H1 (cell line): ENCODE measurements at regions not wholly inside any gene's neighbourhood (a gene's known extent, or its start where the extent isn't known, plus 50 kb on each side); places are given as distances from the start of the nearest gene placed in this dataset.

Experiments
- ATF2 ChIP-seq: IDR thresholded peaks from 2 replicates; pipeline ENCODE4 v1.6.1; 2012; ENCODE audit warnings: low read length, inconsistent platforms
- BACH1 ChIP-seq: IDR thresholded peaks from 2 replicates; pipeline ENCODE4 v1.6.1; 2012; ENCODE audit warnings: low read length, improper control_type of control experiment
- CEBPB ChIP-seq: IDR thresholded peaks from 2 replicates; pipeline ENCODE4 v1.6.1; 2012; ENCODE audit warnings: low read depth, low read length
- CTBP2 ChIP-seq: IDR thresholded peaks from 2 replicates; pipeline ENCODE4 v1.7.0; 2011; ENCODE audit warnings: borderline replicate concordance, mild to moderate bottlenecking, moderate library complexity, mixed read lengths, low read length; ENCODE audit not compliant: insufficient read depth, insufficient read length
- MAFK ChIP-seq: IDR thresholded peaks from 2 replicates; pipeline ENCODE4 v1.6.1; 2012; ENCODE audit warnings: low read depth, mild to moderate bottlenecking, improper control_type of control experiment, low read length
- POLR2A ChIP-seq, 2 experiments: IDR thresholded peaks; 1 replicate in 1 of 2; 2 replicates in 1 of 2; pipeline ENCODE4 v1.6.1; 2011; ENCODE audit warnings: low read depth in 2 of 2, low read length in 2 of 2, mild to moderate bottlenecking in 2 of 2; ENCODE audit errors: control extremely low read depth in 1 of 2
- RAD21 ChIP-seq, 2 experiments: IDR thresholded peaks in 1 of 2; conservative IDR thresholded peaks in 1 of 2; 2 replicates each; pipeline ENCODE4 v1.6.1; 2011; ENCODE audit warnings: low read depth in 2 of 2, low read length in 2 of 2, improper control_type of control experiment in 1 of 2, inconsistent platforms in 1 of 2, mild to moderate bottlenecking in 1 of 2, moderate library complexity in 1 of 2
- TF ChIP-seq, protein P1 (sequence below), 3 experiments: IDR thresholded peaks; 1 replicate in 2 of 3; 2 replicates in 1 of 3; pipeline versions ENCODE4 v1.5.1 to v1.6.1; 2011; ENCODE audit warnings: low read length in 3 of 3, mild to moderate bottlenecking in 3 of 3, inconsistent platforms in 2 of 3, low read depth in 1 of 3, moderate library complexity in 1 of 3; ENCODE audit not compliant: insufficient read depth in 1 of 3; ENCODE audit errors: control extremely low read depth in 1 of 3

- TF ChIP-seq, protein P1, sequence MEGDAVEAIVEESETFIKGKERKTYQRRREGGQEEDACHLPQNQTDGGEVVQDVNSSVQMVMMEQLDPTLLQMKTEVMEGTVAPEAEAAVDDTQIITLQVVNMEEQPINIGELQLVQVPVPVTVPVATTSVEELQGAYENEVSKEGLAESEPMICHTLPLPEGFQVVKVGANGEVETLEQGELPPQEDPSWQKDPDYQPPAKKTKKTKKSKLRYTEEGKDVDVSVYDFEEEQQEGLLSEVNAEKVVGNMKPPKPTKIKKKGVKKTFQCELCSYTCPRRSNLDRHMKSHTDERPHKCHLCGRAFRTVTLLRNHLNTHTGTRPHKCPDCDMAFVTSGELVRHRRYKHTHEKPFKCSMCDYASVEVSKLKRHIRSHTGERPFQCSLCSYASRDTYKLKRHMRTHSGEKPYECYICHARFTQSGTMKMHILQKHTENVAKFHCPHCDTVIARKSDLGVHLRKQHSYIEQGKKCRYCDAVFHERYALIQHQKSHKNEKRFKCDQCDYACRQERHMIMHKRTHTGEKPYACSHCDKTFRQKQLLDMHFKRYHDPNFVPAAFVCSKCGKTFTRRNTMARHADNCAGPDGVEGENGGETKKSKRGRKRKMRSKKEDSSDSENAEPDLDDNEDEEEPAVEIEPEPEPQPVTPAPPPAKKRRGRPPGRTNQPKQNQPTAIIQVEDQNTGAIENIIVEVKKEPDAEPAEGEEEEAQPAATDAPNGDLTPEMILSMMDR (IDR thresholded peaks at IDR 0.05; ENCODE audit: control extremely low read depth in 1 of 3, insufficient read depth in 1 of 3, low read depth in 1 of 3, low read length in 3 of 3), result no peak
- TF ChIP-seq RAD21 (IDR thresholded peaks at IDR 0.05 in 1 of 2, conservative IDR thresholded peaks at IDR 0.05 in 1 of 2; ENCODE audit: low read depth in 2 of 2, low read length in 2 of 2) (peak in 1 of 2 experiments; percentile 14; a peak in 1 of 4 replicates), CEBPB (no peak), BACH1 (no peak), ATF2 (no peak), MAFK (no peak), CTBP2 (no peak), POLR2A (IDR thresholded peaks at IDR 0.05; ENCODE audit: control extremely low read depth in 1 of 2, low read depth in 2 of 2, low read length in 2 of 2) (no peak)
Measured at GRCh38 chr10:42952349-42952748, 124.5 kb upstream of the RET start.
